ENCODE measurements at regions not wholly inside any gene's neighbourhood (a gene's known extent, or its start where the extent isn't known, plus 50 kb on each side); places are given as distances from the start of the nearest gene placed in this dataset.

GRCh38 chr18:60987963-60988362 lies 345.3 kb upstream of the CDH20 start:
- TF ChIP-seq CTCF (IDR thresholded peaks at IDR 0.05): no peak
- H3K27ac ChIP-seq: no peak overlapping the region
- H3K36me3 ChIP-seq: no peaks in the 10 kb centered on the region
- no peaks in the 10 kb centered on the region for H3K9me3 ChIP-seq
- no peak for DNase-seq (ENCODE audit: low spot score)
- no peak overlapping the region for H3K4me3 ChIP-seq
- H3K27me3 ChIP-seq: no peaks in the 10 kb centered on the region
- no peaks in the 10 kb centered on the region for H3K4me1 ChIP-seq

- H3K27me3 ChIP-seq: no peaks in the 10 kb centered on the region
Measured at GRCh38 chr18:60996326-60996725, 336.9 kb upstream of the CDH20 start.

GRCh38 chr18:60996822-60997221 lies 336.4 kb upstream of the CDH20 start:
- H3K27me3 ChIP-seq: no peaks in the 10 kb centered on the region
- no peak overlapping the region for H3K27ac ChIP-seq
- no peaks in the 10 kb centered on the region for H3K36me3 ChIP-seq
- H3K4me1 ChIP-seq: no peaks in the 10 kb centered on the region
- no peak for DNase-seq (ENCODE audit: low spot score)
- H3K9me3 ChIP-seq: no peaks in the 10 kb centered on the region
- no peak overlapping the region for H3K4me3 ChIP-seq
- TF ChIP-seq CTCF (IDR thresholded peaks at IDR 0.05): no peak

More at GRCh38 chr18:60996326-60996725, 336.9 kb upstream of the CDH20 start:
- no peaks in the 10 kb centered on the region for H3K36me3 ChIP-seq
- no peak overlapping the region for H3K27ac ChIP-seq
- H3K4me3 ChIP-seq: no peak overlapping the region
- TF ChIP-seq CTCF (IDR thresholded peaks at IDR 0.05): no peak
- DNase-seq (ENCODE audit: low spot score): no peak
- H3K4me1 ChIP-seq: no peaks in the 10 kb centered on the region
- no peaks in the 10 kb centered on the region for H3K9me3 ChIP-seq

- Histone ChIP-seq H3K4me1 (no peaks in the 10 kb centered on the region), H3K36me3 (no peaks in the 10 kb centered on the region), H3K9me3 (no peaks in the 10 kb centered on the region), H3K4me3 (no peak overlapping the region), H3K27ac (no peak overlapping the region), H3K27me3 (no peaks in the 10 kb centered on the region)
- DNase-seq (ENCODE audit: low spot score): no peak
- TF ChIP-seq CTCF (IDR thresholded peaks at IDR 0.05): no peak
Measured at GRCh38 chr18:61001138-61001537, 332.1 kb upstream of the CDH20 start.

- no peak for TF ChIP-seq CTCF (IDR thresholded peaks at IDR 0.05)
- Histone ChIP-seq H3K36me3 (no peaks in the 10 kb centered on the region), H3K27me3 (no peaks in the 10 kb centered on the region), H3K4me1 (no peaks in the 10 kb centered on the region), H3K9me3 (peaks cover 0 to 5% of the 10 kb centered on the region in 2 donors), H3K4me3 (no peak overlapping the region), H3K27ac (no peak overlapping the region)
- no peak for DNase-seq (ENCODE audit: low spot score)
Measured at GRCh38 chr18:61006687-61007224, 326.5 kb upstream of the CDH20 start.
